Testis (tissue), 2 donors: ENCODE measurements at regions not wholly inside any gene's neighbourhood (a gene's known extent, or its start where the extent isn't known, plus 50 kb on each side); places are given as distances from the start of the nearest gene placed in this dataset.

ENCODE experiments used
- CTCF ChIP-seq, 3 experiments: fragments of 450-650 bp in 2 of 3; fragments of 200-600 bp in 1 of 3; sonication (generic) in 1 of 3; IDR thresholded peaks; one replicate each; pipeline ENCODE4 v1.5.1; 2016 to 2019; ENCODE audit warnings: antibody characterized with exemption in 3 of 3, mild to moderate bottlenecking in 2 of 3, moderate library complexity in 1 of 3
- POLR2A ChIP-seq: fragments of 450-650 bp; IDR thresholded peaks from one replicate; pipeline ENCODE4 v1.6.1; 2017; ENCODE audit warnings: antibody characterized with exemption, mild to moderate bottlenecking, moderate library complexity

GRCh38 chr7:19410691-19411090 is 265.5 kb upstream of the FERD3L start:
- TF ChIP-seq CTCF (IDR thresholded peaks at IDR 0.05): no peak
- TF ChIP-seq POLR2A: no peak
